SK-N-SH (cell line): ENCODE measurements at regions not wholly inside any gene's neighbourhood (a gene's known extent, or its start where the extent isn't known, plus 50 kb on each side); places are given as distances from the start of the nearest gene placed in this dataset.

Experiments
- CTCF ChIA-PET: fragments of 300-600, 350-600 bp; formaldehyde crosslinking; extraction: SDS; loops from one replicate; lab custom pipeline; 2021; lab: Yijun Ruan, JAX
- POLR2A ChIA-PET: fragments of 350-600 bp; sonication (Branson Sonifier 250); formaldehyde crosslinking; extraction: SDS; loops from one replicate; lab custom pipeline; 2020; ENCODE audit warnings: antibody characterized with exemption, inconsistent platforms; lab: Yijun Ruan, JAX
- DNase-seq: peaks from one replicate; pipeline ENCODE4 v3.0.0; 2012
- H2AFZ ChIP-seq: fragments of 200-600 bp; sonication (generic); 2 replicates; pipeline ENCODE4 v1.8.1; 2016; ENCODE audit warnings: antibody characterized with exemption, mild to moderate bottlenecking, low read depth
- H3F3A ChIP-seq: fragments of 200-600 bp; sonication (generic); replicated peaks from 2 replicates; pipeline ENCODE3; 2016; ENCODE audit warnings: antibody characterized with exemption, mild to moderate bottlenecking; ENCODE audit not compliant: insufficient read depth
- H3K27ac ChIP-seq, 2 experiments: fragments of 200-500 bp in 1 of 2; fragments of 200-600 bp in 1 of 2; sonication (Bioruptor generic) in 1 of 2; sonication (generic), shearing (Covaris generic) in 1 of 2; 2 replicates each; pipeline versions ENCODE4 v1.5.1 to v1.6.1; 2014 to 2016; ENCODE audit warnings: low read depth in 2 of 2, inconsistent platforms in 1 of 2, low read length in 1 of 2, mild to moderate bottlenecking in 1 of 2, mixed read lengths in 1 of 2
- H3K27me3 ChIP-seq: fragments of 200-600 bp; sonication (generic), shearing (Covaris generic); 2 replicates; pipeline ENCODE4 v1.6.1; 2016; ENCODE audit warnings: mixed run types; ENCODE audit not compliant: insufficient read depth
- H3K36me3 ChIP-seq, 2 experiments: fragments of 200-500 bp in 1 of 2; fragments of 200-600 bp in 1 of 2; sonication (Bioruptor generic) in 1 of 2; sonication (generic) in 1 of 2; replicated peaks in 1 of 2; 2 replicates each; pipeline versions ENCODE3 to v1.5.1; 2014 to 2016; ENCODE audit warnings: low read length in 1 of 2, mild to moderate bottlenecking in 1 of 2; ENCODE audit not compliant: insufficient read depth in 2 of 2, control insufficient read depth in 1 of 2
- H3K4me1 ChIP-seq, 2 experiments: fragments of 200-500 bp in 1 of 2; fragments of 200-600 bp in 1 of 2; sonication (Bioruptor generic) in 1 of 2; sonication (generic), shearing (Covaris generic) in 1 of 2; 2 replicates each; pipeline versions ENCODE4 v1.5.1 to v1.6.1; 2014 to 2016; ENCODE audit warnings: low read depth in 1 of 2, low read length in 1 of 2, mixed run types in 1 of 2; ENCODE audit not compliant: insufficient read depth in 2 of 2, control insufficient read depth in 1 of 2
- H3K4me2 ChIP-seq: fragments of 200-600 bp; sonication (generic), shearing (Covaris generic); 2 replicates; pipeline ENCODE4 v1.6.1; 2017; ENCODE audit warnings: mixed run types
- H3K4me3 ChIP-seq, 2 experiments: fragments of 200-500 bp in 1 of 2; fragments of 200-600 bp in 1 of 2; sonication (Bioruptor generic) in 1 of 2; sonication (generic), shearing (Covaris generic) in 1 of 2; 2 replicates each; pipeline versions ENCODE4 v1.5.1 to v1.8.1; 2014 to 2016; ENCODE audit warnings: low read depth in 2 of 2, inconsistent platforms in 1 of 2, low read length in 1 of 2, mild to moderate bottlenecking in 1 of 2, mixed read lengths in 1 of 2, moderate library complexity in 1 of 2
- H3K79me2 ChIP-seq: fragments of 200-600 bp; sonication (generic); 2 replicates; pipeline ENCODE4 v1.8.1; 2017; ENCODE audit warnings: mild to moderate bottlenecking; ENCODE audit not compliant: insufficient read depth
- H3K9ac ChIP-seq: fragments of 200-600 bp; sonication (generic); 2 replicates; pipeline ENCODE4 v1.6.1; 2017; ENCODE audit warnings: mixed run types
- H3K9me2 ChIP-seq: fragments of 200-600 bp; sonication (generic); 2 replicates; pipeline ENCODE4 v1.6.1; 2017; ENCODE audit warnings: mixed run types
- H3K9me3 ChIP-seq: fragments of 200-600 bp; sonication (generic); 2 replicates; pipeline ENCODE4 v1.6.1; 2017; ENCODE audit warnings: mixed run types, mild to moderate bottlenecking, moderate library complexity
- H4K20me1 ChIP-seq: fragments of 200-600 bp; sonication (generic); 2 replicates; pipeline ENCODE4 v1.6.1; 2017; ENCODE audit warnings: mild to moderate bottlenecking, mixed run types; ENCODE audit not compliant: insufficient read depth
- CHD2 ChIP-seq: fragments of 150-350 bp; IDR thresholded peaks from 2 replicates; pipeline ENCODE4 v1.6.1; 2018; ENCODE audit warnings: low read length; ENCODE audit not compliant: partially characterized antibody
- CTCF ChIP-seq: fragments of 200-600 bp; sonication (generic); IDR thresholded peaks from 2 replicates; pipeline ENCODE4 v1.6.1; 2017; ENCODE audit warnings: antibody characterized with exemption, mild to moderate bottlenecking, moderate library complexity
- ELF1 ChIP-seq: IDR thresholded peaks from 2 replicates; pipeline ENCODE4 v1.4.0; 2012
- EP300 ChIP-seq, 2 experiments: IDR thresholded peaks; 2 replicates each; pipeline versions ENCODE4 v1.4.0 to v1.6.1; 2012; ENCODE audit warnings: borderline replicate concordance in 1 of 2, low read depth in 1 of 2, low read length in 1 of 2
- FOSL2 ChIP-seq: IDR thresholded peaks from 2 replicates; pipeline ENCODE4 v1.4.0; 2012; ENCODE audit warnings: low read depth, mild to moderate bottlenecking, moderate library complexity, borderline replicate concordance
- FOXJ3 ChIP-seq: sonication (generic); formaldehyde crosslinking; IDR thresholded peaks from 2 replicates; pipeline ENCODE4 v1.5.1; 2020; ENCODE audit warnings: mild to moderate bottlenecking, missing genetic modification reagents
- FOXM1 ChIP-seq: IDR thresholded peaks from 2 replicates; pipeline ENCODE4 v1.4.0; 2012; ENCODE audit warnings: low read depth, mild to moderate bottlenecking
- NFIC ChIP-seq: IDR thresholded peaks from 2 replicates; pipeline ENCODE4 v1.4.0; 2012; ENCODE audit warnings: borderline replicate concordance
- NRF1 ChIP-seq: IDR thresholded peaks from 2 replicates; pipeline ENCODE4 v1.6.1; 2012; ENCODE audit warnings: low read depth, mild to moderate bottlenecking, low read length
- RAD21 ChIP-seq: IDR thresholded peaks from 2 replicates; pipeline ENCODE4 v1.6.1; 2012; ENCODE audit warnings: mild to moderate bottlenecking, low read length
- SMC3 ChIP-seq: IDR thresholded peaks from 2 replicates; pipeline ENCODE4 v1.6.1; 2012; ENCODE audit warnings: low read depth, low read length, improper control_type of control experiment
- TCF12 ChIP-seq: IDR thresholded peaks from 2 replicates; pipeline ENCODE4 v1.4.0; 2012
- USF2 ChIP-seq: fragments of 150-350 bp; IDR thresholded peaks from 2 replicates; pipeline ENCODE4 v1.6.1; 2017; ENCODE audit warnings: antibody characterized with exemption, low read length, low read depth, borderline replicate concordance
- YY1 ChIP-seq: IDR thresholded peaks from 2 replicates; pipeline ENCODE4 v1.4.0; 2012; ENCODE audit warnings: low read depth, mild to moderate bottlenecking
- ZBTB33 ChIP-seq: IDR thresholded peaks from 2 replicates; pipeline ENCODE4 v1.4.0; 2012; ENCODE audit warnings: low read depth, borderline replicate concordance
- WGBS: methylation state at CpG from one replicate; pipeline ENCODE4 v1.1.6; 2017; ENCODE audit warnings: low lambda C conversion rate; 5-methylcytosine and 5-hydroxymethylcytosine counted together
- TF ChIP-seq, protein P1 (sequence below): fragments of 150-350 bp; IDR thresholded peaks from 2 replicates; pipeline ENCODE4 v1.6.1; 2016; ENCODE audit warnings: mild to moderate bottlenecking, low read depth, low read length

GRCh38 chr12:127386723-127387122, 880.2 kb upstream of the TMEM132C start:
- Histone ChIP-seq H3K9me2 (no peaks in the 10 kb centered on the region), H2AFZ (no peak overlapping the region), H3K9me3 (no peaks in the 10 kb centered on the region), H3K9ac (no peak overlapping the region), H3K27ac (no peak overlapping the region), H3K27me3 (no peaks in the 10 kb centered on the region), H3K36me3 (no peaks in the 10 kb centered on the region), H3K4me3 (no peak overlapping the region), H3F3A (no peaks in the 10 kb centered on the region), H4K20me1 (no peaks in the 10 kb centered on the region), H3K4me1 (no peaks in the 10 kb centered on the region), H3K79me2 (no peaks in the 10 kb centered on the region), H3K4me2 (no peak overlapping the region)
- POLR2A ChIA-PET: no interaction called here
- 29% methylated on average over 5 of the region's 5 CpGs for WGBS
- CTCF ChIA-PET: interaction anchor here (0.6 to 2.4 kb wide), 2 partner anchors 278 to 539 kb away, joined by 3 to 6 read pairs; no protein-coding TSS in a partner anchor
- TF ChIP-seq RAD21: no peak
- TF ChIP-seq, protein P1, sequence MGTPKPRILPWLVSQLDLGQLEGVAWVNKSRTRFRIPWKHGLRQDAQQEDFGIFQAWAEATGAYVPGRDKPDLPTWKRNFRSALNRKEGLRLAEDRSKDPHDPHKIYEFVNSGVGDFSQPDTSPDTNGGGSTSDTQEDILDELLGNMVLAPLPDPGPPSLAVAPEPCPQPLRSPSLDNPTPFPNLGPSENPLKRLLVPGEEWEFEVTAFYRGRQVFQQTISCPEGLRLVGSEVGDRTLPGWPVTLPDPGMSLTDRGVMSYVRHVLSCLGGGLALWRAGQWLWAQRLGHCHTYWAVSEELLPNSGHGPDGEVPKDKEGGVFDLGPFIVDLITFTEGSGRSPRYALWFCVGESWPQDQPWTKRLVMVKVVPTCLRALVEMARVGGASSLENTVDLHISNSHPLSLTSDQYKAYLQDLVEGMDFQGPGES: no peak
- no peak for TF ChIP-seq FOSL2
- no peak for TF ChIP-seq NRF1
- no peak for TF ChIP-seq NFIC
- no peak for TF ChIP-seq TCF12
- TF ChIP-seq USF2: no peak
- TF ChIP-seq FOXJ3 (CRISPR knock-in tag): no peak
- no peak for TF ChIP-seq FOXM1
- no peak for TF ChIP-seq SMC3
- TF ChIP-seq CTCF: no peak
- no peak for TF ChIP-seq CHD2
- TF ChIP-seq ZBTB33: no peak
- TF ChIP-seq YY1: no peak
- no peak for TF ChIP-seq ELF1
- no peak for TF ChIP-seq EP300 (IDR thresholded peaks at IDR 0.05; ENCODE audit: borderline replicate concordance in 1 of 2, low read depth in 1 of 2, low read length in 1 of 2)
- DNase-seq: no peak
